Keratinocyte (primary cell): ENCODE measurements at regions not wholly inside any gene's neighbourhood (a gene's known extent, or its start where the extent isn't known, plus 50 kb on each side); places are given as distances from the start of the nearest gene placed in this dataset.

ENCODE experiments used
- DNase-seq: peaks from one replicate; pipeline ENCODE4 v3.0.0-alpha.2; 2011; ENCODE audit warnings: low read depth, missing footprints, low spot score
- FAIRE-seq: peaks from 2 replicates; lab custom pipeline; 2011; peaks lifted over from hg19 to GRCh38; lab: Jason Lieb, UNC
- H2AFZ ChIP-seq: 2 replicates; pipeline ENCODE4 v1.6.0; 2012; ENCODE audit warnings: low read length, control low read depth, inconsistent platforms; ENCODE audit not compliant: control insufficient read depth
- H3K27ac ChIP-seq: 2 replicates; pipeline ENCODE4 v1.5.1; 2011; ENCODE audit warnings: low read length; ENCODE audit not compliant: control insufficient read depth, insufficient read depth
- H3K27me3 ChIP-seq: 3 replicates; pipeline ENCODE4 v1.6.0; 2011; ENCODE audit warnings: low read length; ENCODE audit not compliant: control insufficient read depth, insufficient read depth; ENCODE audit errors: extremely low read depth
- H3K36me3 ChIP-seq, 2 experiments: 2 replicates in 1 of 2; 3 replicates in 1 of 2; pipeline ENCODE4 v1.5.1; 2011; ENCODE audit warnings: low read length in 2 of 2, mild to moderate bottlenecking in 1 of 2; ENCODE audit not compliant: control insufficient read depth in 2 of 2, insufficient read depth in 2 of 2; ENCODE audit errors: extremely low read depth in 1 of 2
- H3K4me1 ChIP-seq: 3 replicates; pipeline ENCODE4 v1.5.1; 2011; ENCODE audit warnings: low read length; ENCODE audit not compliant: control insufficient read depth, insufficient read depth; ENCODE audit errors: extremely low read depth
- H3K4me2 ChIP-seq: 3 replicates; pipeline ENCODE4 v1.6.0; 2011; ENCODE audit warnings: low read depth, low read length; ENCODE audit not compliant: control insufficient read depth, insufficient read depth; ENCODE audit errors: extremely low read depth
- H3K4me3 ChIP-seq, 3 experiments: fragments of 200-600 bp in 1 of 3; sonication (generic) in 1 of 3; 2 replicates in 2 of 3; 3 replicates in 1 of 3; pipeline ENCODE4 v1.5.1; 2011 to 2016; ENCODE audit warnings: low read length in 3 of 3, mild to moderate bottlenecking in 3 of 3, control low read depth in 2 of 3, inconsistent platforms in 1 of 3, low read depth in 1 of 3, mixed read lengths in 1 of 3, mixed run types in 1 of 3, moderate library complexity in 1 of 3; ENCODE audit not compliant: control insufficient read depth in 2 of 3, insufficient read depth in 2 of 3; ENCODE audit errors: extremely low read depth in 1 of 3
- H3K79me2 ChIP-seq: 2 replicates; pipeline ENCODE4 v1.6.0; 2012; ENCODE audit warnings: low read length; ENCODE audit not compliant: control insufficient read depth, insufficient read depth
- H3K9ac ChIP-seq: 3 replicates; pipeline ENCODE4 v1.6.0; 2011; ENCODE audit warnings: low read length; ENCODE audit not compliant: control insufficient read depth, insufficient read depth; ENCODE audit errors: extremely low read depth
- H3K9me1 ChIP-seq: 3 replicates; pipeline ENCODE4 v1.6.0; 2011; ENCODE audit warnings: low read length; ENCODE audit not compliant: control insufficient read depth, insufficient read depth; ENCODE audit errors: extremely low read depth
- H3K9me3 ChIP-seq: 2 replicates; pipeline ENCODE4 v1.5.1; 2012; ENCODE audit warnings: low read depth, low read length; ENCODE audit not compliant: control insufficient read depth
- H4K20me1 ChIP-seq: 3 replicates; pipeline ENCODE4 v1.6.0; 2011; ENCODE audit warnings: low read length; ENCODE audit not compliant: control insufficient read depth, insufficient read depth; ENCODE audit errors: extremely low read depth
- EZH2 ChIP-seq: IDR thresholded peaks from one replicate; pipeline ENCODE4 v1.6.1; 2012; ENCODE audit warnings: inconsistent platforms, mild to moderate bottlenecking, low read length, moderate library complexity
- dilution Hi-C: fragments of 300-500 bp; cut with MboI; formaldehyde crosslinking; loops from one replicate; pipeline ENCODE4 v1.7.0; 2020; ENCODE audit warnings: low sequenced_read_pairs; ENCODE audit not compliant: extremely low pct_ligation_motif_present
- TF ChIP-seq, protein P1 (sequence below), 3 experiments: IDR thresholded peaks in 1 of 3; conservative IDR thresholded peaks in 1 of 3; optimal IDR thresholded peaks in 1 of 3; 2 replicates in 2 of 3; 3 replicates in 1 of 3; pipeline versions ENCODE3 to v1.5.1; 2011; ENCODE audit warnings: low read length in 3 of 3, mild to moderate bottlenecking in 3 of 3, moderate library complexity in 2 of 3, control low read depth in 1 of 3, inconsistent platforms in 1 of 3; ENCODE audit not compliant: insufficient read depth in 2 of 3; ENCODE audit errors: extremely low read depth in 1 of 3

- Histone ChIP-seq H3K79me2 (no peaks in the 10 kb centered on the region), H3K4me1 (no peaks in the 10 kb centered on the region), H3K36me3 (no peaks in the 10 kb centered on the region), H3K9me3 (no peaks in the 10 kb centered on the region), H3K4me3 (no peak overlapping the region), H3K9me1 (no peaks in the 10 kb centered on the region), H3K9ac (no peak overlapping the region), H3K27ac (no peak overlapping the region), H3K27me3 (peaks cover 14% of the 10 kb centered on the region), H2AFZ (no peak overlapping the region), H3K4me2 (no peak overlapping the region), H4K20me1 (no peaks in the 10 kb centered on the region)
- DNase-seq (no peak), FAIRE-seq (no peak)
- no peak for TF ChIP-seq EZH2
- TF ChIP-seq, protein P1, sequence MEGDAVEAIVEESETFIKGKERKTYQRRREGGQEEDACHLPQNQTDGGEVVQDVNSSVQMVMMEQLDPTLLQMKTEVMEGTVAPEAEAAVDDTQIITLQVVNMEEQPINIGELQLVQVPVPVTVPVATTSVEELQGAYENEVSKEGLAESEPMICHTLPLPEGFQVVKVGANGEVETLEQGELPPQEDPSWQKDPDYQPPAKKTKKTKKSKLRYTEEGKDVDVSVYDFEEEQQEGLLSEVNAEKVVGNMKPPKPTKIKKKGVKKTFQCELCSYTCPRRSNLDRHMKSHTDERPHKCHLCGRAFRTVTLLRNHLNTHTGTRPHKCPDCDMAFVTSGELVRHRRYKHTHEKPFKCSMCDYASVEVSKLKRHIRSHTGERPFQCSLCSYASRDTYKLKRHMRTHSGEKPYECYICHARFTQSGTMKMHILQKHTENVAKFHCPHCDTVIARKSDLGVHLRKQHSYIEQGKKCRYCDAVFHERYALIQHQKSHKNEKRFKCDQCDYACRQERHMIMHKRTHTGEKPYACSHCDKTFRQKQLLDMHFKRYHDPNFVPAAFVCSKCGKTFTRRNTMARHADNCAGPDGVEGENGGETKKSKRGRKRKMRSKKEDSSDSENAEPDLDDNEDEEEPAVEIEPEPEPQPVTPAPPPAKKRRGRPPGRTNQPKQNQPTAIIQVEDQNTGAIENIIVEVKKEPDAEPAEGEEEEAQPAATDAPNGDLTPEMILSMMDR (optimal IDR thresholded peaks at IDR 0.05 in 1 of 3, IDR thresholded peaks at IDR 0.05 in 1 of 3, conservative IDR thresholded peaks at IDR 0.05 in 1 of 3; ENCODE audit: extremely low read depth in 1 of 3, insufficient read depth in 2 of 3, low read length in 3 of 3) = no peak
- dilution Hi-C loops = no loop called here
Observed at GRCh38 chr12:111194703-111195051, 174.2 kb downstream of the PHETA1 start.

DNA sequence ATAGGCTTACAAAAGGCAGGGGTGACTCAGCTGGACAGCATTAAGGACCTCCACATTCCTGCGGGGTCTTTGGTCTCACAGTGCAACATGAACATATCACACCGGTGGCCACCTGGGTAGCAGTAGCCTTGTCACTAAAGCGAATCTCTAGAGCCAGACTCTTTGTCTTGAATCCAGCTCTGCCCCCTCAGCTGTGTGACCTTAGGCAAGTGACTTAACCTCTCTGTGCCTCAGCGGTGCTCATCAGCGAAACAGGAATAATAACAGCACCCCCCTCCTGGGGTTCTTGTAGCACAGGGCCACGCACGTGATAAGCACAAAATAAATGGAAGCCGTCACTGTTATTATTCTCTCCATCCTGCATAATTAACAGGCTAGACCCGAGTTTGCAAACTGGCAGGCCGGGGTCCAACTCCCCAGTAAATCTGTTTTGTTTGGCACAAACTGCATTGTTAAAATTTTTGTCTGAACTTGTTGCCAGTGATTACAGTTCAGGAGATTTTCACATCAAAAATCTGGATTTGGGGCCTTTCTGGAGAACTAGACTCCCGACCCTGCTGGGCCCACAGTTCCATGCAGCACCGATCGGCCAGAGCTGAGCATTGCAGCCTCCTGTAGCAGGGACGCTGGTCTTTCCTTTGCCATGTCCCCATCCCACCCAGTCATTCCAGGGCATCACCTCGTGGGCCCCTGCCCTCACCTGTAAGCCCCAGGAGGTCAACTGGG is 174.8 kb downstream of the PHETA1 start:
- dilution Hi-C loops = no loop called here
- no peak overlapping the region for H2AFZ ChIP-seq
- TF ChIP-seq, protein P1 (optimal IDR thresholded peaks at IDR 0.05 in 1 of 3, IDR thresholded peaks at IDR 0.05 in 1 of 3, conservative IDR thresholded peaks at IDR 0.05 in 1 of 3; ENCODE audit: extremely low read depth in 1 of 3, insufficient read depth in 2 of 3, low read length in 3 of 3) = no peak
- no peak for TF ChIP-seq EZH2
- H3K27me3 ChIP-seq = peaks cover 14% of the 10 kb centered on the region
- H3K9me1 ChIP-seq = no peaks in the 10 kb centered on the region
- no peaks in the 10 kb centered on the region for H4K20me1 ChIP-seq
- no peaks in the 10 kb centered on the region for H3K4me1 ChIP-seq
- no peak overlapping the region for H3K4me2 ChIP-seq
- H3K4me3 ChIP-seq = no peak overlapping the region
- H3K9ac ChIP-seq = no peak overlapping the region
- H3K79me2 ChIP-seq = no peaks in the 10 kb centered on the region
- FAIRE-seq = no peak
- no peaks in the 10 kb centered on the region for H3K36me3 ChIP-seq
- DNase-seq = no peak
- H3K9me3 ChIP-seq = no peaks in the 10 kb centered on the region
- H3K27ac ChIP-seq = no peak overlapping the region
